ENCODE measurements at regions not wholly inside any gene's neighbourhood (a gene's known extent, or its start where the extent isn't known, plus 50 kb on each side); places are given as distances from the start of the nearest gene placed in this dataset.

GRCh38 chr6:145262771-145263170 lies 472.5 kb downstream of the EPM2A start:
- no peaks in the 10 kb centered on the region for H4K20me1 ChIP-seq (ENCODE audit: insufficient read depth, low read depth, low read length)
- no peaks in the 10 kb centered on the region for H3K79me2 ChIP-seq (ENCODE audit: low read length)
- no peak overlapping the region for H3K4me3 ChIP-seq (ENCODE audit: low read length)
- no peak overlapping the region for H2AFZ ChIP-seq (ENCODE audit: low read length)
- H3K9ac ChIP-seq (ENCODE audit: low read length) = no peak overlapping the region
- H3K9me2 ChIP-seq (replicated peaks; ENCODE audit: insufficient read depth, low read length) = no peaks in the 10 kb centered on the region
- no peaks in the 10 kb centered on the region for H3K4me1 ChIP-seq (ENCODE audit: low read length)
- peaks cover 3% of the 10 kb centered on the region; the same call in 1 of the 2 replicates for H3K27me3 ChIP-seq (ENCODE audit: low read length)
- no peak for DNase-seq
- no peak overlapping the region for H3K27ac ChIP-seq (ENCODE audit: low read length)
- no peaks in the 10 kb centered on the region for H3K36me3 ChIP-seq (ENCODE audit: insufficient read depth, low read length)
- no peak overlapping the region for H3K4me2 ChIP-seq (ENCODE audit: low read depth, low read length, poor library complexity, severe bottlenecking)
- no peaks in the 10 kb centered on the region for H3K9me3 ChIP-seq (ENCODE audit: low read length)

- H3K4me1 ChIP-seq (ENCODE audit: low read length) = no peaks in the 10 kb centered on the region
- H3K36me3 ChIP-seq (ENCODE audit: insufficient read depth, low read length) = no peaks in the 10 kb centered on the region
- no peaks in the 10 kb centered on the region for H3K9me3 ChIP-seq (ENCODE audit: low read length)
- H3K9me2 ChIP-seq (replicated peaks; ENCODE audit: insufficient read depth, low read length) = no peaks in the 10 kb centered on the region
- no peak overlapping the region for H3K27ac ChIP-seq (ENCODE audit: low read length)
- no peak overlapping the region for H3K4me3 ChIP-seq (ENCODE audit: low read length)
- peaks cover 3% of the 10 kb centered on the region; the same call in 1 of the 2 replicates for H3K27me3 ChIP-seq (ENCODE audit: low read length)
- no peak overlapping the region for H3K4me2 ChIP-seq (ENCODE audit: low read depth, low read length, poor library complexity, severe bottlenecking)
- H4K20me1 ChIP-seq (ENCODE audit: insufficient read depth, low read depth, low read length) = no peaks in the 10 kb centered on the region
- no peaks in the 10 kb centered on the region for H3K79me2 ChIP-seq (ENCODE audit: low read length)
- DNase-seq = no peak
- H3K9ac ChIP-seq (ENCODE audit: low read length) = no peak overlapping the region
- no peak overlapping the region for H2AFZ ChIP-seq (ENCODE audit: low read length)
These were observed 471.5 kb downstream of the EPM2A start for GRCh38 chr6:145263778-145264211.

- H4K20me1 ChIP-seq (ENCODE audit: insufficient read depth, low read depth, low read length) = no peaks in the 10 kb centered on the region
- no peak overlapping the region for H2AFZ ChIP-seq (ENCODE audit: low read length)
- no peaks in the 10 kb centered on the region for H3K4me1 ChIP-seq (ENCODE audit: low read length)
- no peak overlapping the region for H3K4me3 ChIP-seq (ENCODE audit: low read length)
- H3K27ac ChIP-seq (ENCODE audit: low read length) = no peak overlapping the region
- H3K9me2 ChIP-seq (replicated peaks; ENCODE audit: insufficient read depth, low read length) = no peaks in the 10 kb centered on the region
- H3K79me2 ChIP-seq (ENCODE audit: low read length) = no peaks in the 10 kb centered on the region
- no peaks in the 10 kb centered on the region for H3K9me3 ChIP-seq (ENCODE audit: low read length)
- DNase-seq = no peak
- peaks cover 3% of the 10 kb centered on the region; the same call in 1 of the 2 replicates for H3K27me3 ChIP-seq (ENCODE audit: low read length)
- H3K4me2 ChIP-seq (ENCODE audit: low read depth, low read length, poor library complexity, severe bottlenecking) = no peak overlapping the region
- H3K9ac ChIP-seq (ENCODE audit: low read length) = no peak overlapping the region
- no peaks in the 10 kb centered on the region for H3K36me3 ChIP-seq (ENCODE audit: insufficient read depth, low read length)
These were observed 468.8 kb downstream of the EPM2A start for GRCh38 chr6:145266432-145267075.

DNA sequence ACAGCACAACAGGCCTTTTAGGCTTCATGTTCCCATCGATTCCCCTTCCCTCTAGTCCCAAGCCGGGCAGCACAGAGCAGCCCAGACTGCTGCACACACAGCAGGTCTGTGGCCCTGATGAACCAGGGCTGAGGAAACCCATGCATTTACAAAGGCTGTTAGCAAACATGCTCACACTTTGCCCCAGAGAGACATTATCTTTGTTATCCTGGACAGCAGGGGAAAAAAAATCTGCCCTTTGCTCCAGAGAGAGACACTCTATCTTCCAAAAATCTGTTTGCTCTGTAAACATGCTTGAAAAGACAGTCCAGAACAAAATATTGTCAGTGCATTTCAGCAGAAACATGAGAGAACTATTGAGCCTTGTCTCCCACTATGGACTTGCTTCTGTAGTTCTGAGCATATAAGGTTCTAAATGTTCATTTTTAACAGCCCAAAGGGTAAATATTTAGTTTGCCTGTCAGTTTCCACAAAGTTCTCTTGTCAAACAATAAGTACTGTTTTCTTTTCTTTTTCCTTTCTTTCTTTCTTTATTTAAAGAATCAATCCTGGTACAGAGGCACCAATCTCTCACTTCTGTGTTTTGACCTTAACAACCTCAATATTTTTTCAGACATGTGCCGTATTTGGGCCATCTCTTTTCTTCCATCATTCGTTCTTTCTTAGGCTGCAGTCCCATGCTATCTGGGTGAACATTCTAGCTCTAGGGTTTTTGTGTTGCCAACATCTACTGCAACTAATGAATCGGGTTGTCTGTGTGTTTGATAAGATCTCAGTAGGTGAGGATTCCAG lies 468.0 kb downstream of the EPM2A start:
- Histone ChIP-seq H3K36me3 (ENCODE audit: insufficient read depth, low read length) (no peaks in the 10 kb centered on the region), H3K4me3 (ENCODE audit: low read length) (no peak overlapping the region), H3K79me2 (ENCODE audit: low read length) (no peaks in the 10 kb centered on the region), H2AFZ (ENCODE audit: low read length) (no peak overlapping the region), H3K9me2 (replicated peaks; ENCODE audit: insufficient read depth, low read length) (no peaks in the 10 kb centered on the region), H3K27me3 (ENCODE audit: low read length) (no peaks in the 10 kb centered on the region; the same call in 1 of the 2 replicates), H3K27ac (ENCODE audit: low read length) (no peak overlapping the region), H3K4me1 (ENCODE audit: low read length) (no peaks in the 10 kb centered on the region), H3K4me2 (ENCODE audit: low read depth, low read length, poor library complexity, severe bottlenecking) (no peak overlapping the region), H3K9me3 (ENCODE audit: low read length) (no peaks in the 10 kb centered on the region), H3K9ac (ENCODE audit: low read length) (no peak overlapping the region), H4K20me1 (ENCODE audit: insufficient read depth, low read depth, low read length) (no peaks in the 10 kb centered on the region)
- peak; percentile 27 for DNase-seq

DNA sequence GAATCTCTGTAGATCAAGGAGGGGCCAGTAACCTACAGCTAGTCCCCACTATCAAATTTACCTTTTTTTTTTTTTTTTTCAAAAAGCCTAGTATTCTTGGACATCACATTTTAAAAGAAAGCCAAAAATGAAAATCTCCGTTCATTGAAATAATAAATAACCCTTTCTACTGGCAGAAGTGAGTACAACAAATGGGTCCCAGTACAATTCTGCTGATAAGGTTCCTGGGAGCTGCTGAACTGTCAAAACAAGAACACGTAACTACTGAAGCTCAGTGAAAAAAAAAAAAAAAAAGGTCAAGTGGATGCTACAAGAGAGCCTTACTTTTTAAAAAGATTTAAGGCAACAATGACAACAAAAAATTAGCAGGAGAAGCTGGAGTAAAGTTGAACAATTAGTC lies 464.9 kb downstream of the EPM2A start:
- no peaks in the 10 kb centered on the region for H3K27me3 ChIP-seq (ENCODE audit: low read length)

DNA sequence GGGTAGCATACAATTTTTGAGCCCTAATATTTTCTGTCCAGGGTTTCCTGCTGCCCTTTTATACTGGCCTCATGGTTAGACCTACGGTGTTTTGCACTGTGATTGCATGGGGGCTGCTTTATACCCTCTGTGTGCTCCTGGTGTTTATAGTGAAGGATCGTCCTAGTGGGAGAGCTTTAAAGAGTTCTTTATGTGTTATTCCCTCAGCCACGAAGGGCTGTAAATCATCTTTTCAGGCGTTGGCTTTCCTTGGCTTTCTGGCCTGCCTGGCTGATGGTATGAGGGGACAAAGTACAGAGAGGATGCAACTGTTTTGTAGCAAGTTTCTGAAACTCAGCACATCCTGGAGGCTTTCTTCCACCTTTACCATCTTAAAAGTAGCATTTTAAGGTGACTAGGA lies 464.3 kb downstream of the EPM2A start:
- H4K20me1 ChIP-seq (ENCODE audit: insufficient read depth, low read depth, low read length) = no peaks in the 10 kb centered on the region
- no peaks in the 10 kb centered on the region for H3K27me3 ChIP-seq (ENCODE audit: low read length)
- no peak overlapping the region for H3K4me3 ChIP-seq (ENCODE audit: low read length)
- no peak overlapping the region for H3K9ac ChIP-seq (ENCODE audit: low read length)
- no peaks in the 10 kb centered on the region for H3K9me2 ChIP-seq (replicated peaks; ENCODE audit: insufficient read depth, low read length)
- DNase-seq = no peak
- H3K36me3 ChIP-seq (ENCODE audit: insufficient read depth, low read length) = no peaks in the 10 kb centered on the region
- H3K4me1 ChIP-seq (ENCODE audit: low read length) = no peaks in the 10 kb centered on the region
- H3K27ac ChIP-seq (ENCODE audit: low read length) = no peak overlapping the region
- H3K4me2 ChIP-seq (ENCODE audit: low read depth, low read length, poor library complexity, severe bottlenecking) = no peak overlapping the region
- H2AFZ ChIP-seq (ENCODE audit: low read length) = no peak overlapping the region
- no peaks in the 10 kb centered on the region for H3K79me2 ChIP-seq (ENCODE audit: low read length)
- no peaks in the 10 kb centered on the region for H3K9me3 ChIP-seq (ENCODE audit: low read length)

More for the DNA sequence above, 464.9 kb downstream of the EPM2A start:
- Histone ChIP-seq H3K9me2 (replicated peaks; ENCODE audit: insufficient read depth, low read length) (no peaks in the 10 kb centered on the region), H3K4me3 (ENCODE audit: low read length) (no peak overlapping the region), H3K4me1 (ENCODE audit: low read length) (no peaks in the 10 kb centered on the region), H3K4me2 (ENCODE audit: low read depth, low read length, poor library complexity, severe bottlenecking) (no peak overlapping the region), H3K9ac (ENCODE audit: low read length) (no peak overlapping the region), H2AFZ (ENCODE audit: low read length) (no peak overlapping the region), H3K36me3 (ENCODE audit: insufficient read depth, low read length) (no peaks in the 10 kb centered on the region), H4K20me1 (ENCODE audit: insufficient read depth, low read depth, low read length) (no peaks in the 10 kb centered on the region), H3K79me2 (ENCODE audit: low read length) (no peaks in the 10 kb centered on the region), H3K9me3 (ENCODE audit: low read length) (no peaks in the 10 kb centered on the region), H3K27ac (ENCODE audit: low read length) (no peak overlapping the region)
- no peak for DNase-seq

GRCh38 chr6:145271577-145271976 lies 463.7 kb downstream of the EPM2A start:
- Histone ChIP-seq H4K20me1 (ENCODE audit: insufficient read depth, low read depth, low read length) (no peaks in the 10 kb centered on the region), H3K4me3 (ENCODE audit: low read length) (no peak overlapping the region), H3K4me1 (ENCODE audit: low read length) (no peaks in the 10 kb centered on the region), H3K27ac (ENCODE audit: low read length) (no peak overlapping the region), H3K27me3 (ENCODE audit: low read length) (no peaks in the 10 kb centered on the region), H3K9ac (ENCODE audit: low read length) (no peak overlapping the region), H3K79me2 (ENCODE audit: low read length) (no peaks in the 10 kb centered on the region), H2AFZ (ENCODE audit: low read length) (no peak overlapping the region), H3K36me3 (ENCODE audit: insufficient read depth, low read length) (no peaks in the 10 kb centered on the region), H3K4me2 (ENCODE audit: low read depth, low read length, poor library complexity, severe bottlenecking) (no peak overlapping the region), H3K9me2 (replicated peaks; ENCODE audit: insufficient read depth, low read length) (no peaks in the 10 kb centered on the region), H3K9me3 (ENCODE audit: low read length) (no peaks in the 10 kb centered on the region)
- no peak for DNase-seq

- Histone ChIP-seq H4K20me1 (ENCODE audit: insufficient read depth, low read depth, low read length) (no peaks in the 10 kb centered on the region), H3K27me3 (ENCODE audit: low read length) (no peaks in the 10 kb centered on the region), H3K36me3 (ENCODE audit: insufficient read depth, low read length) (no peaks in the 10 kb centered on the region), H3K79me2 (ENCODE audit: low read length) (no peaks in the 10 kb centered on the region), H3K9ac (ENCODE audit: low read length) (no peak overlapping the region), H3K4me1 (ENCODE audit: low read length) (no peaks in the 10 kb centered on the region), H3K4me3 (ENCODE audit: low read length) (no peak overlapping the region), H2AFZ (ENCODE audit: low read length) (no peak overlapping the region), H3K27ac (ENCODE audit: low read length) (no peak overlapping the region), H3K9me2 (replicated peaks; ENCODE audit: insufficient read depth, low read length) (no peaks in the 10 kb centered on the region), H3K9me3 (ENCODE audit: low read length) (no peaks in the 10 kb centered on the region), H3K4me2 (ENCODE audit: low read depth, low read length, poor library complexity, severe bottlenecking) (no peak overlapping the region)
- no peak for DNase-seq
These were observed 463.1 kb downstream of the EPM2A start for GRCh38 chr6:145272246-145272645.
